IMR-90 (cell line): ENCODE measurements at regions not wholly inside any gene's neighbourhood (a gene's known extent, or its start where the extent isn't known, plus 50 kb on each side); places are given as distances from the start of the nearest gene placed in this dataset.

Experiments used
- ATAC-seq: fragments of 200-7000 bp; cut with Tn5 transposase; 2 replicates; pipeline ENCODE4 v1.9.1; 2020; ENCODE audit warnings: low read depth, mild to moderate bottlenecking, moderate library complexity
- BruUV-seq: library from RNA; stranded (reverse); fragments of 400-500 nt; replicated peaks from 2 replicates; lab custom pipeline; 2021; lab: Mats Ljungman, UMichigan
- CTCF ChIA-PET: fragments of 300-600 bp; formaldehyde crosslinking; extraction: SDS; loops from one replicate; lab custom pipeline; 2021; ENCODE audit warnings: antibody characterized with exemption; lab: Yijun Ruan, JAX
- POLR2A ChIA-PET: fragments of 300-600 bp; sonication (Branson Sonifier 250); formaldehyde crosslinking; loops from one replicate; lab custom pipeline; 2022; ENCODE audit warnings: antibody characterized with exemption; ENCODE audit not compliant: unreplicated experiment; lab: Charles Lee
- DNase-seq: peaks from one replicate; pipeline ENCODE4 v3.0.0; 2013
- H2AFZ ChIP-seq: replicated peaks from 2 replicates; pipeline ENCODE3; 2013; ENCODE audit warnings: low read length, mild to moderate bottlenecking; ENCODE audit not compliant: poor library complexity
- H2AK5ac ChIP-seq: 2 replicates; pipeline ENCODE4 v1.6.1; 2013; ENCODE audit warnings: low read depth, low read length, inconsistent platforms
- H2AK9ac ChIP-seq: replicated peaks from 2 replicates; pipeline ENCODE3; 2013; ENCODE audit warnings: mild to moderate bottlenecking, low read depth, low read length, moderate library complexity; ENCODE audit not compliant: poor library complexity
- H2BK120ac ChIP-seq: 2 replicates; pipeline ENCODE4 v1.6.1; 2013; ENCODE audit warnings: low read depth, low read length, inconsistent platforms
- H2BK15ac ChIP-seq: 3 replicates; pipeline ENCODE4 v1.6.1; 2013; ENCODE audit warnings: low read depth, low read length, inconsistent platforms
- H2BK20ac ChIP-seq: 2 replicates; pipeline ENCODE4 v1.6.1; 2013; ENCODE audit warnings: low read depth, mild to moderate bottlenecking, inconsistent platforms, low read length, moderate library complexity
- H2BK5ac ChIP-seq: 2 replicates; pipeline ENCODE4 v1.6.1; 2013; ENCODE audit warnings: mild to moderate bottlenecking, low read depth, low read length, inconsistent platforms; ENCODE audit not compliant: poor library complexity, severe bottlenecking
- H3K14ac ChIP-seq: replicated peaks from 2 replicates; pipeline ENCODE4 v1.6.1; 2013; ENCODE audit warnings: low read depth, low read length, inconsistent platforms
- H3K18ac ChIP-seq: 2 replicates; pipeline ENCODE4 v1.6.1; 2013; ENCODE audit warnings: low read depth, low read length, control low read depth
- H3K23ac ChIP-seq: 2 replicates; pipeline ENCODE4 v1.6.1; 2013; ENCODE audit warnings: low read depth, low read length, inconsistent platforms
- H3K27ac ChIP-seq: 2 replicates; pipeline ENCODE4 v1.5.1; 2013; ENCODE audit warnings: mild to moderate bottlenecking, control low read depth, low read length; ENCODE audit not compliant: insufficient read depth
- H3K27me3 ChIP-seq: 2 replicates; pipeline ENCODE4 v1.6.1; 2013; ENCODE audit warnings: low read length; ENCODE audit not compliant: control insufficient read depth, insufficient read depth
- H3K36me3 ChIP-seq: 2 replicates; pipeline ENCODE4 v1.6.1; 2013; ENCODE audit warnings: low read length, mixed read lengths; ENCODE audit not compliant: control insufficient read depth, insufficient read depth
- H3K4ac ChIP-seq: 2 replicates; pipeline ENCODE4 v1.6.1; 2013; ENCODE audit warnings: low read depth, low read length, inconsistent platforms
- H3K4me1 ChIP-seq: 2 replicates; pipeline ENCODE4 v1.6.1; 2013; ENCODE audit warnings: low read length, mixed read lengths; ENCODE audit not compliant: control insufficient read depth, insufficient read depth
- H3K4me2 ChIP-seq: 2 replicates; pipeline ENCODE4 v1.6.1; 2013; ENCODE audit warnings: low read depth, mild to moderate bottlenecking, control low read depth, low read length, moderate library complexity
- H3K4me3 ChIP-seq: 2 replicates; pipeline ENCODE4 v1.5.1; 2013; ENCODE audit warnings: low read depth, mild to moderate bottlenecking, control low read depth, low read length, moderate library complexity; ENCODE audit not compliant: insufficient read depth
- H3K56ac ChIP-seq: 2 replicates; pipeline ENCODE4 v1.6.1; 2013; ENCODE audit warnings: low read length, inconsistent platforms; ENCODE audit not compliant: insufficient read depth; ENCODE audit errors: extremely low read depth
- H3K79me1 ChIP-seq, 2 experiments: 2 replicates each; pipeline ENCODE4 v1.6.1; 2013; ENCODE audit warnings: low read length in 2 of 2, inconsistent platforms in 1 of 2, low read depth in 1 of 2
- H3K9ac ChIP-seq: 2 replicates; pipeline ENCODE4 v1.6.1; 2013; ENCODE audit warnings: low read depth, low read length, control low read depth
- H3K9me1 ChIP-seq: 2 replicates; pipeline ENCODE4 v1.6.1; 2013; ENCODE audit warnings: low read length, inconsistent platforms; ENCODE audit not compliant: insufficient read depth
- H3K9me3 ChIP-seq: 2 replicates; pipeline ENCODE4 v1.6.1; 2013; ENCODE audit warnings: low read length; ENCODE audit not compliant: control insufficient read depth, insufficient read depth
- H4K20me1 ChIP-seq: 2 replicates; pipeline ENCODE4 v1.6.1; 2013; ENCODE audit warnings: low read length, inconsistent platforms; ENCODE audit not compliant: insufficient read depth
- H4K5ac ChIP-seq: 2 replicates; pipeline ENCODE4 v1.6.1; 2013; ENCODE audit warnings: mild to moderate bottlenecking, low read depth, low read length, control low read depth
- H4K8ac ChIP-seq, 2 experiments: 2 replicates each; pipeline ENCODE4 v1.6.1; 2013; ENCODE audit warnings: low read depth in 2 of 2, low read length in 2 of 2, control low read depth in 1 of 2, inconsistent platforms in 1 of 2
- H4K91ac ChIP-seq: 2 replicates; pipeline ENCODE4 v1.6.1; 2013; ENCODE audit warnings: low read depth, low read length, inconsistent platforms; ENCODE audit not compliant: insufficient read depth
- BHLHE40 ChIP-seq: fragments of 150-350 bp; IDR thresholded peaks from 2 replicates; pipeline ENCODE4 v1.6.1; 2016; ENCODE audit warnings: mild to moderate bottlenecking, low read depth, low read length
- CEBPB ChIP-seq: IDR thresholded peaks from 2 replicates; pipeline ENCODE4 v1.6.1; 2012; ENCODE audit warnings: low read depth, low read length, improper control_type of control experiment
- CHD1 ChIP-seq: IDR thresholded peaks from 2 replicates; pipeline ENCODE4 v1.6.1; 2012; ENCODE audit warnings: low read depth, low read length, improper control_type of control experiment
- FOS ChIP-seq: fragments of 150-350 bp; IDR thresholded peaks from 2 replicates; pipeline ENCODE4 v1.6.1; 2016; ENCODE audit warnings: low read depth, low read length
- MAFK ChIP-seq: IDR thresholded peaks from 2 replicates; pipeline ENCODE4 v1.6.1; 2012; ENCODE audit warnings: low read depth, low read length, improper control_type of control experiment
- MAZ ChIP-seq: IDR thresholded peaks from 2 replicates; pipeline ENCODE4 v1.6.1; 2012; ENCODE audit warnings: low read depth, mild to moderate bottlenecking, low read length, improper control_type of control experiment, moderate library complexity, borderline replicate concordance
- MXI1 ChIP-seq: IDR thresholded peaks from 2 replicates; pipeline ENCODE4 v1.6.1; 2012; ENCODE audit warnings: low read depth, mild to moderate bottlenecking, low read length, moderate library complexity, borderline replicate concordance
- NFE2L2 ChIP-seq: fragments of 150-350 bp; IDR thresholded peaks from 2 replicates; pipeline ENCODE4 v1.6.1; 2016; ENCODE audit warnings: low read depth, mild to moderate bottlenecking, low read length
- POLR2A ChIP-seq: IDR thresholded peaks from 2 replicates; pipeline ENCODE4 v1.6.1; 2012; ENCODE audit warnings: mild to moderate bottlenecking, low read depth, low read length
- RAD21 ChIP-seq: IDR thresholded peaks from 2 replicates; pipeline ENCODE4 v1.6.1; 2012; ENCODE audit warnings: low read length, improper control_type of control experiment
- RCOR1 ChIP-seq: IDR thresholded peaks from 2 replicates; pipeline ENCODE4 v1.6.1; 2012; ENCODE audit warnings: mild to moderate bottlenecking, low read length, improper control_type of control experiment; ENCODE audit not compliant: insufficient replicate concordance
- RFX5 ChIP-seq: IDR thresholded peaks from 2 replicates; pipeline ENCODE4 v1.8.0; 2012; ENCODE audit warnings: low read depth, mild to moderate bottlenecking, low read length, moderate library complexity
- SMC3 ChIP-seq: fragments of 150-350 bp; IDR thresholded peaks from 2 replicates; pipeline ENCODE4 v1.6.1; 2016; ENCODE audit warnings: low read depth, mild to moderate bottlenecking, antibody characterized with exemption, low read length, moderate library complexity
- WGBS, 2 experiments: methylation state at CpG; one replicate each; pipeline versions ENCODE4 v1.1.5 to v1.1.7; 2013; ENCODE audit warnings: missing lambda C conversion rate in 2 of 2; ENCODE audit not compliant: insufficient read length in 1 of 2; ENCODE audit errors: extremely low coverage in 2 of 2; 5-methylcytosine and 5-hydroxymethylcytosine counted together
- dilution Hi-C: fragments of 300-500 bp; cut with HindIII; formaldehyde crosslinking; loops from one replicate; pipeline ENCODE4 v1.14.3; 2018; ENCODE audit warnings: low sequenced_read_pairs; ENCODE audit not compliant: unreplicated experiment
- in situ Hi-C: fragments of 300-500 bp; cut with MboI; formaldehyde crosslinking; loops from 3 replicates; pipeline ENCODE4 v1.14.3; 2019; ENCODE audit warnings: low sequenced_read_pairs, inconsistent platforms, mixed read lengths
- intact Hi-C: fragments of 100-400 bp; cut with micrococcal nuclease; formaldehyde crosslinking; loops from 2 replicates; pipeline ENCODE4 v1.10.0; 2022
- TF ChIP-seq, protein P1 (sequence below): fragments of 150-350 bp; IDR thresholded peaks from 2 replicates; pipeline ENCODE4 v1.6.1; 2017; ENCODE audit warnings: mild to moderate bottlenecking, antibody characterized with exemption, low read length, low read depth
- TF ChIP-seq, protein P2 (sequence below): fragments of 150-350 bp; IDR thresholded peaks from 2 replicates; pipeline ENCODE4 v1.6.1; 2016; ENCODE audit warnings: low read depth, mild to moderate bottlenecking, low read length, moderate library complexity, borderline replicate concordance
- TF ChIP-seq, protein P3 (sequence below): conservative IDR thresholded peaks from 2 replicates; pipeline ENCODE4 v1.5.1; 2012; ENCODE audit warnings: mild to moderate bottlenecking, low read depth, low read length, improper control_type of control experiment

DNA sequence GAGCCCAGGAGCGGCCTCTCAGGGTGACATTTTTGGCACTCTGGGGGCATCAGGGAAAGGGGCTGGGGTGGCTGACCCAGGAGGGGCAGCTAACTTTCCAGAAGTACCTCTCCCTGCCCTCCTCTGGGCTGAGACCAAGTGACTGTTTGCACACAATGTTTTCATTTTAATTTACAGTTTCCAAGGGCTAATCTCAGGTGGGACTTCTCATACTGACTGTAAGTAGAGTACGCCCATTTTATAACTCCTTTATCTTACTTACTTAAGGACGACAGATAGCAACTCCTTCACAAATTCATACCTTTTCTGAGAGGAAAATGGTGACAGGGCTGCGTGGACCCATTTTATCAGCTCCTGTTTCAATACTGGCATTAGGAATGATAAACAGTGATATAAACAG, 172.9 kb upstream of the EXOC2 start:
- intact Hi-C loops, result no loop called here
- TF ChIP-seq MAFK (no peak), RCOR1 (no peak), CHD1 (no peak), MAZ (no peak), RFX5 (no peak), NFE2L2 (no peak), BHLHE40 (no peak), SMC3 (no peak), POLR2A (no peak), MXI1 (no peak), CEBPB (no peak), FOS (no peak), RAD21 (no peak)
- TF ChIP-seq, protein P1, sequence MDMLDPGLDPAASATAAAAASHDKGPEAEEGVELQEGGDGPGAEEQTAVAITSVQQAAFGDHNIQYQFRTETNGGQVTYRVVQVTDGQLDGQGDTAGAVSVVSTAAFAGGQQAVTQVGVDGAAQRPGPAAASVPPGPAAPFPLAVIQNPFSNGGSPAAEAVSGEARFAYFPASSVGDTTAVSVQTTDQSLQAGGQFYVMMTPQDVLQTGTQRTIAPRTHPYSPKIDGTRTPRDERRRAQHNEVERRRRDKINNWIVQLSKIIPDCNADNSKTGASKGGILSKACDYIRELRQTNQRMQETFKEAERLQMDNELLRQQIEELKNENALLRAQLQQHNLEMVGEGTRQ, result no peak
- TF ChIP-seq, protein P2, sequence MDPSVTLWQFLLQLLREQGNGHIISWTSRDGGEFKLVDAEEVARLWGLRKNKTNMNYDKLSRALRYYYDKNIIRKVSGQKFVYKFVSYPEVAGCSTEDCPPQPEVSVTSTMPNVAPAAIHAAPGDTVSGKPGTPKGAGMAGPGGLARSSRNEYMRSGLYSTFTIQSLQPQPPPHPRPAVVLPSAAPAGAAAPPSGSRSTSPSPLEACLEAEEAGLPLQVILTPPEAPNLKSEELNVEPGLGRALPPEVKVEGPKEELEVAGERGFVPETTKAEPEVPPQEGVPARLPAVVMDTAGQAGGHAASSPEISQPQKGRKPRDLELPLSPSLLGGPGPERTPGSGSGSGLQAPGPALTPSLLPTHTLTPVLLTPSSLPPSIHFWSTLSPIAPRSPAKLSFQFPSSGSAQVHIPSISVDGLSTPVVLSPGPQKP, result no peak
- TF ChIP-seq, protein P3, sequence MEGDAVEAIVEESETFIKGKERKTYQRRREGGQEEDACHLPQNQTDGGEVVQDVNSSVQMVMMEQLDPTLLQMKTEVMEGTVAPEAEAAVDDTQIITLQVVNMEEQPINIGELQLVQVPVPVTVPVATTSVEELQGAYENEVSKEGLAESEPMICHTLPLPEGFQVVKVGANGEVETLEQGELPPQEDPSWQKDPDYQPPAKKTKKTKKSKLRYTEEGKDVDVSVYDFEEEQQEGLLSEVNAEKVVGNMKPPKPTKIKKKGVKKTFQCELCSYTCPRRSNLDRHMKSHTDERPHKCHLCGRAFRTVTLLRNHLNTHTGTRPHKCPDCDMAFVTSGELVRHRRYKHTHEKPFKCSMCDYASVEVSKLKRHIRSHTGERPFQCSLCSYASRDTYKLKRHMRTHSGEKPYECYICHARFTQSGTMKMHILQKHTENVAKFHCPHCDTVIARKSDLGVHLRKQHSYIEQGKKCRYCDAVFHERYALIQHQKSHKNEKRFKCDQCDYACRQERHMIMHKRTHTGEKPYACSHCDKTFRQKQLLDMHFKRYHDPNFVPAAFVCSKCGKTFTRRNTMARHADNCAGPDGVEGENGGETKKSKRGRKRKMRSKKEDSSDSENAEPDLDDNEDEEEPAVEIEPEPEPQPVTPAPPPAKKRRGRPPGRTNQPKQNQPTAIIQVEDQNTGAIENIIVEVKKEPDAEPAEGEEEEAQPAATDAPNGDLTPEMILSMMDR, result no peak
- no CpG with 5 or more reads among the region's 4 CpGs for whole genome bisulfite sequencing, 2 experiments

More for the DNA sequence above, 172.9 kb upstream of the EXOC2 start:
- Histone ChIP-seq H2BK5ac (no peak overlapping the region), H4K5ac (no peak overlapping the region), H2AFZ (no peak overlapping the region), H3K56ac (no peak overlapping the region), H4K91ac (no peak overlapping the region), H4K20me1 (no peaks in the 10 kb centered on the region), H3K18ac (no peak overlapping the region), H4K8ac (no peak overlapping the region), H3K4me1 (no peaks in the 10 kb centered on the region), H3K36me3 (no peaks in the 10 kb centered on the region), H3K14ac (no peak overlapping the region), H2AK5ac (no peak overlapping the region), H2BK15ac (no peak overlapping the region), H2BK120ac (no peak overlapping the region), H3K4me3 (no peak overlapping the region), H3K23ac (no peak overlapping the region), H3K27me3 (peaks cover 1% of the 10 kb centered on the region; the same call in 1 of the 2 replicates), H2BK20ac (no peak overlapping the region), H3K9me3 (no peaks in the 10 kb centered on the region), H3K9ac (no peak overlapping the region), H3K9me1 (no peaks in the 10 kb centered on the region), H3K27ac (no peak overlapping the region), H3K79me1 (no peaks in the 10 kb centered on the region), H3K4me2 (no peak overlapping the region), H2AK9ac (no peak overlapping the region), H3K4ac (no peak overlapping the region)
- ATAC-seq (no peak), DNase-seq (no peak)
- ChIA-PET POLR2A (no interaction called here), CTCF (interaction anchor here (0.6 kb wide), 1 partner anchor 61 kb away, joined by 3 read pairs; no protein-coding TSS in a partner anchor)
- in situ Hi-C loops, result no loop called here
- no TSS peak for BruUV-seq
- dilution Hi-C loops, result no loop called here
